Glutamatergic neuron (in vitro differentiated cells): ENCODE measurements at regions not wholly inside any gene's neighbourhood (a gene's known extent, or its start where the extent isn't known, plus 50 kb on each side); places are given as distances from the start of the nearest gene placed in this dataset.

Experiments used
- DNase-seq: peaks from one replicate; pipeline ENCODE4 v3.0.0; 2022
- H3K27ac Mint-ChIP-seq: one replicate; pipeline ENCODE4 v1.8.0; 2020; ENCODE audit warnings: mild to moderate bottlenecking, mixed read lengths, inconsistent platforms; ENCODE audit not compliant: unreplicated experiment
- H3K27me3 Mint-ChIP-seq: one replicate; pipeline ENCODE4 v1.8.0; 2020; ENCODE audit warnings: mild to moderate bottlenecking, moderate library complexity, mixed read lengths, inconsistent platforms; ENCODE audit not compliant: unreplicated experiment
- H3K36me3 Mint-ChIP-seq: one replicate; pipeline ENCODE4 v1.8.0; 2020; ENCODE audit warnings: mild to moderate bottlenecking, mixed read lengths, inconsistent platforms; ENCODE audit not compliant: unreplicated experiment
- H3K4me1 Mint-ChIP-seq: one replicate; pipeline ENCODE4 v1.8.0; 2020; ENCODE audit warnings: mild to moderate bottlenecking, low read depth, mixed read lengths, inconsistent platforms; ENCODE audit not compliant: unreplicated experiment
- H3K4me3 Mint-ChIP-seq: one replicate; pipeline ENCODE4 v1.8.0; 2020; ENCODE audit warnings: mild to moderate bottlenecking, mixed read lengths, inconsistent platforms; ENCODE audit not compliant: unreplicated experiment
- H3K9me3 Mint-ChIP-seq: one replicate; pipeline ENCODE4 v1.8.0; 2020; ENCODE audit warnings: mild to moderate bottlenecking, moderate library complexity, mixed read lengths, inconsistent platforms; ENCODE audit not compliant: unreplicated experiment
- CTCF ChIP-seq: fragments of 200-600 bp; sonication (generic); IDR thresholded peaks from one replicate; pipeline ENCODE4 v1.5.0; 2021; ENCODE audit not compliant: partially characterized antibody, unreplicated experiment

GRCh38 chr3:99468918-99469317, 169.5 kb upstream of the COL8A1 start:
- Mint-ChIP-seq H3K9me3 (no peaks in the 10 kb centered on the region), H3K4me3 (no peak overlapping the region), H3K36me3 (no peaks in the 10 kb centered on the region), H3K4me1 (no peaks in the 10 kb centered on the region), H3K27ac (no peak overlapping the region), H3K27me3 (no peaks in the 10 kb centered on the region)
- no peak for DNase-seq
- TF ChIP-seq CTCF = no peak

DNA sequence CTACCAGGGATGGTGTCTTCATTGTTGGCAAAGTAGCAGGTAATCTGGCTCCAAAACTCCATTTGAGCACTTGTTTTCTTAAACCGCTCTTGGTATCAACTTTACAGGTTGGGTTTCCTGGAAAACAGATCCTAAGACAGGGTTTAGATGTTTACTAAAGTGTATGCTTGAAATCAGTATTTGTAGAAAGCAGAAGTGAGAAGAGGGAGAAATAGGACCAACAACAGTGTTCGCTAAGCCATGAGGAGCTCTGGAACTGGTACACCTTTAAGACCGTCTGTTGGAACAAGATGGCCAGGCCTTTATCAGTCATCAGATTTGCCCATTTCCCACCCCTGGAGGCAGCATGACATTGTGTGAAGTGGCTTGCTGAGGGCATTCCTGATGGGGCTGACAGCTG, 171.0 kb upstream of the COL8A1 start:
- H3K4me1 Mint-ChIP-seq = no peaks in the 10 kb centered on the region
- H3K27ac Mint-ChIP-seq = no peak overlapping the region
- H3K36me3 Mint-ChIP-seq = no peaks in the 10 kb centered on the region
- no peak for TF ChIP-seq CTCF
- DNase-seq = no peak
- no peak overlapping the region for H3K4me3 Mint-ChIP-seq
- no peaks in the 10 kb centered on the region for H3K27me3 Mint-ChIP-seq
- H3K9me3 Mint-ChIP-seq = no peaks in the 10 kb centered on the region

GRCh38 chr3:99466331-99466730, 172.1 kb upstream of the COL8A1 start:
- TF ChIP-seq CTCF = no peak
- no peak for DNase-seq
- Mint-ChIP-seq H3K36me3 (no peaks in the 10 kb centered on the region), H3K27ac (no peak overlapping the region), H3K4me1 (no peaks in the 10 kb centered on the region), H3K27me3 (no peaks in the 10 kb centered on the region), H3K9me3 (no peaks in the 10 kb centered on the region), H3K4me3 (no peak overlapping the region)

DNA sequence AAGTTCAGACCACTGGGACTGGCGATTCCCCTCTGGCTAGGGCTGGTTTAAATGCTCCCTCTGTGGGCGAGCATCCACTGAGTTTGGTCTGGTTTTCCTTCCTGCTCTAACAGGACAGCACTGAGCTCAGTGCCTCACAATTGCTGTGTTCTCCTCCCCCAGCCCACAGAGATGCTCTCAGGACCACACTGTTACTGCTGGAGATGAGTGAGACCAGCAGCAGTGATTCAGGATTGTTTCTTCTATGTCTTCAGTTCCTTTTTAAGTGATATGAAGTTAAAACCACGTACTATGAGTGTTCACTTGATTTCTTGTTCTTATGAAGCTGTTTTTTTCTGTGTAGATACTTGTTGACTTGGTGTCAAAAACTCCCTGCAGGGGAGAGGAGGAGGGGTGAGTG, 180.4 kb upstream of the COL8A1 start:
- Mint-ChIP-seq H3K36me3 (no peaks in the 10 kb centered on the region), H3K27me3 (no peaks in the 10 kb centered on the region), H3K4me1 (no peaks in the 10 kb centered on the region), H3K27ac (no peak overlapping the region), H3K4me3 (no peak overlapping the region), H3K9me3 (no peaks in the 10 kb centered on the region)
- DNase-seq = no peak
- no peak for TF ChIP-seq CTCF

DNA sequence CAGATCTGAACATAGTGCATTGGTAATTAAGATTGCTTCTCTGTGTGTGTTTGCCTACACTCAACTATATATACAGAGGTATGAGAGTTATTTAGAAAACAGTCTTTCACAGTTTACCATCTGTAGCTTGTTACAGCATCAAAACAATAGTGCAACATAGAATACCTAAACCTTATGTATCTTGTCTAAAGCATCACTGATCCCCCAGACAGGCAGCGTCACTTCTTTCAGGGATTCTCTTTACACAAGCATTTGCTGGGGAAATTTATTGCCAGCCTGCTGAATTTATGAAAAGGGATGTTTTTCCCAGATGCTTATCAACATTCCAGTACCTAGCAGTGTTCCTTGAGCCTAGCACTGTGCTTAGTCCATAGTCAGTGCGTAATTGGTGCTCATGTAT, 195.8 kb upstream of the COL8A1 start:
- Mint-ChIP-seq H3K4me1 (peaks cover 6% of the 10 kb centered on the region), H3K27ac (no peak overlapping the region), H3K36me3 (no peaks in the 10 kb centered on the region), H3K27me3 (no peaks in the 10 kb centered on the region), H3K4me3 (no peak overlapping the region), H3K9me3 (no peaks in the 10 kb centered on the region)
- no peak for TF ChIP-seq CTCF
- no peak for DNase-seq
